Stimulated activated naive CD8-positive, alpha-beta T cell treated with anti-CD3 and anti-CD28 coated beads, Interleukin-15, Interleukin-2, amounts not matched to agents 100 ng/mL and 50 ng/mL, for 24 hours (primary cell): ENCODE measurements at regions not wholly inside any gene's neighbourhood (a gene's known extent, or its start where the extent isn't known, plus 50 kb on each side); places are given as distances from the start of the nearest gene placed in this dataset.

Source experiments
- H3K27ac Mint-ChIP-seq: one replicate; pipeline ENCODE4 v1.8.0; 2021; ENCODE audit warnings: mild to moderate bottlenecking, mixed read lengths
- H3K27me3 Mint-ChIP-seq: one replicate; pipeline ENCODE4 v1.8.0; 2021; ENCODE audit warnings: mixed read lengths
- H3K36me3 Mint-ChIP-seq: one replicate; pipeline ENCODE4 v1.8.0; 2021; ENCODE audit warnings: low read depth, mixed read lengths
- H3K4me1 Mint-ChIP-seq: one replicate; pipeline ENCODE4 v1.8.0; 2021; ENCODE audit warnings: low read depth, mixed read lengths
- H3K4me3 Mint-ChIP-seq: one replicate; pipeline ENCODE4 v1.8.0; 2021; ENCODE audit warnings: mild to moderate bottlenecking, mixed read lengths
- H3K9me3 Mint-ChIP-seq: one replicate; pipeline ENCODE4 v1.8.0; 2021; ENCODE audit warnings: mixed read lengths

DNA sequence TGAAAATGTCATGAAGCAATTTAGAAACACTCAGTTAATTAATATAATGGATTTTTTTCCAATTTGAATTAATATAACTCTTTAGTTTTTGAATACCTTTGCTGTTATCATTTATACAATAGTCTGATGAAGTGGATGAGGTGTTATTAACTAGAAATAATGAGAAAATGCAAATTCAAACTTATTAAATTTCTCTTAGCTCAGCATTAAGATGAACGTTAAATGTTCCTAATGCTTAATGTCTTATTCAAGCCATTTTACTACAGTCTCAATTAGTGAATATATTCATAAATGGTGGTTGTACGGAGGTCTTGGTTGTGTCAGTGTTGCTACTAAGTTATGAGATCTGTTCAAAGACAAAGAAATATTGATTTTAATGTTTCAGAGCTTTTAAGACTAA lies 186.3 kb downstream of the DTHD1 start:
- Mint-ChIP-seq H3K9me3 (no peaks in the 10 kb centered on the region), H3K27me3 (peaks cover 7% of the 10 kb centered on the region), H3K4me3 (no peak overlapping the region), H3K36me3 (no peaks in the 10 kb centered on the region), H3K4me1 (no peaks in the 10 kb centered on the region), H3K27ac (no peak overlapping the region)

DNA sequence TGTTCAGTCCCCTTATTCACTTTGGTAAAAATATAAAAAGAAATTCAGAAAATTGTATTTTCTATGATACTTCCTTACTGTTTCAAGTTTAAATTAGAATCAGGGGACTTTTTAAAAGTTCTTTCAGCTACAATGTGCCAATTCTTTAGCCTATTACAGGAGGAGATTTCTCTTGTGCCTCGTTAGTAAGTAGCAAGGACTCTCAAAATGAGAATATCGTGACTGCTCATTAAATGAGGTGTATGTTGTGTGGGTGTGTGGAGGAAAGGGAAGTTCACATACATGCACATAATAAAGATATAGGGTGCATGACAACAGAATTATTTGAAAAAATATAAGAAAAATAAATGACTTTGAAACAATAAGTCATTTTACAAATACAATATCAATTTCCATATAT lies 190.5 kb downstream of the DTHD1 start:
- H3K4me3 Mint-ChIP-seq, result no peak overlapping the region
- peaks cover 9% of the 10 kb centered on the region for H3K27me3 Mint-ChIP-seq
- no peaks in the 10 kb centered on the region for H3K9me3 Mint-ChIP-seq

DNA sequence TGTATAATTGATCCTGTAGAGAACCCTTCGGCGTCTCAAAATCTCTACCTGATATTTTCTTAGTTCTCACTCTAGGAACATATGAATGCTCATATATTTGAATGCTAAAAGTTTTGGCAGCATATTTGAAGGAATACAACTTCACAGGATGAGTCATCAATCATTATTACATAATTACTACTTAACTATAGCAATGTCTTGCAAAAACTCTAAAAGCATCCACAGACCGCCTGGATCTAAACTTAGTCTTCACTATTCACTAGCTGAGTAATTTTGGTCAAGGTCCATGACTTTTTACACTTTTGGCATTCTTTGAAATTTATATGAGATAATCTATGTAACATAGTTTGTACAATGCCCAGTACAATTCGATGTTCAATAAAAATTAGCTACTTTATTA lies 194.7 kb downstream of the DTHD1 start:
- Mint-ChIP-seq H3K4me1 (no peaks in the 10 kb centered on the region), H3K36me3 (no peaks in the 10 kb centered on the region), H3K9me3 (no peaks in the 10 kb centered on the region), H3K27me3 (peaks cover 15% of the 10 kb centered on the region), H3K4me3 (no peak overlapping the region), H3K27ac (no peak overlapping the region)

More for the DNA sequence above, 190.5 kb downstream of the DTHD1 start:
- Mint-ChIP-seq H3K27ac (no peak overlapping the region), H3K36me3 (no peaks in the 10 kb centered on the region), H3K4me1 (no peaks in the 10 kb centered on the region)

GRCh38 chr4:36477861-36478260 lies 196.4 kb downstream of the DTHD1 start:
- Mint-ChIP-seq H3K9me3 (no peaks in the 10 kb centered on the region), H3K27ac (no peak overlapping the region), H3K4me1 (no peaks in the 10 kb centered on the region), H3K36me3 (no peaks in the 10 kb centered on the region), H3K4me3 (no peak overlapping the region), H3K27me3 (peaks cover 19% of the 10 kb centered on the region)

GRCh38 chr4:36485885-36486284 lies 204.5 kb downstream of the DTHD1 start:
- no peak overlapping the region for H3K4me3 Mint-ChIP-seq
- no peaks in the 10 kb centered on the region for H3K36me3 Mint-ChIP-seq
- no peak overlapping the region for H3K27ac Mint-ChIP-seq
- no peaks in the 10 kb centered on the region for H3K4me1 Mint-ChIP-seq
- peaks cover 10% of the 10 kb centered on the region for H3K27me3 Mint-ChIP-seq
- H3K9me3 Mint-ChIP-seq, result no peaks in the 10 kb centered on the region

DNA sequence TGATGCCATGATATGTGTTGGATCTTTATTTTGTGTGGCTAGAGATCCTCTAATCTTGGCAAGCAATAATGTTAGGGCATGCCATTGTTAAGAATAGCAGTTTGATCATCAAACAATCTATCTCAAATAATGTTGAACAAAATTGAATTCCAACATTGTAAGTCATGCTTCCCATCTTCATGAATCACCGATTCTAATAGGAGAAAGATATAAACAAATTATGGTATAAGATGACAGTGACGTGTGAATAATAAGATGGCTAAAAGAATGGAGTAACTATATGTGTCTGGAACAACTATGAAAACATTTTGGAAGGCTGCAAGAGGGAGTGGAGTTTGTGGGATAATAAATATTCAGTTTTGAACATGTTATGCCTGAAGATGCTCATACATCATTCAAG lies 208.4 kb downstream of the DTHD1 start:
- H3K4me3 Mint-ChIP-seq, result no peak overlapping the region
- H3K4me1 Mint-ChIP-seq, result no peaks in the 10 kb centered on the region
- H3K27me3 Mint-ChIP-seq, result no peaks in the 10 kb centered on the region

GRCh38 chr4:36492041-36492440 lies 210.6 kb downstream of the DTHD1 start:
- Mint-ChIP-seq H3K27me3 (no peaks in the 10 kb centered on the region), H3K4me3 (no peak overlapping the region), H3K9me3 (peaks cover 4% of the 10 kb centered on the region), H3K36me3 (no peaks in the 10 kb centered on the region), H3K4me1 (no peaks in the 10 kb centered on the region), H3K27ac (no peak overlapping the region)

More for the DNA sequence above, 208.4 kb downstream of the DTHD1 start:
- Mint-ChIP-seq H3K9me3 (peaks cover 4% of the 10 kb centered on the region), H3K27ac (no peak overlapping the region), H3K36me3 (no peaks in the 10 kb centered on the region)

DNA sequence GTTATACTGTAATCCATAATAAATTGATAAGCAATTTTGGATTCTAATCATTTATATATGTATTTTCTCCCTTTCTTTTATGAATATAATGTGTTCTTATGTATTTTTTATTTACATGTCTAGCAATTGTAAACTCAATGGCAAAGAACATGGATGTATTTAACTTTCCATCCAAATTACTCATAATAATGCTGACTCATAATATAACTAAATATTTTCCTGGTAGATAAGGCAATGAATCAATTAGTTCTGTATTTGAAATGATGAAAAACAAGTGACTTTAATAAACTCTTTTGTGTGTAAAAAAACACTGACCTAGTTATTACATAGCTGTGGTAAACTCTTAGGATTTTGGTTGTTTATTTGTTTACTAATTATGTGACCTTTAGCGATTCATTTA lies 211.2 kb downstream of the DTHD1 start:
- Mint-ChIP-seq H3K4me1 (no peaks in the 10 kb centered on the region), H3K9me3 (peaks cover 4% of the 10 kb centered on the region), H3K27me3 (no peaks in the 10 kb centered on the region), H3K4me3 (no peak overlapping the region), H3K36me3 (no peaks in the 10 kb centered on the region), H3K27ac (no peak overlapping the region)

- Mint-ChIP-seq H3K27me3 (no peaks in the 10 kb centered on the region), H3K4me1 (no peaks in the 10 kb centered on the region), H3K9me3 (peaks cover 4% of the 10 kb centered on the region), H3K36me3 (no peaks in the 10 kb centered on the region), H3K4me3 (no peak overlapping the region), H3K27ac (no peak overlapping the region)
Measured at GRCh38 chr4:36493251-36493650, 211.8 kb downstream of the DTHD1 start.

DNA sequence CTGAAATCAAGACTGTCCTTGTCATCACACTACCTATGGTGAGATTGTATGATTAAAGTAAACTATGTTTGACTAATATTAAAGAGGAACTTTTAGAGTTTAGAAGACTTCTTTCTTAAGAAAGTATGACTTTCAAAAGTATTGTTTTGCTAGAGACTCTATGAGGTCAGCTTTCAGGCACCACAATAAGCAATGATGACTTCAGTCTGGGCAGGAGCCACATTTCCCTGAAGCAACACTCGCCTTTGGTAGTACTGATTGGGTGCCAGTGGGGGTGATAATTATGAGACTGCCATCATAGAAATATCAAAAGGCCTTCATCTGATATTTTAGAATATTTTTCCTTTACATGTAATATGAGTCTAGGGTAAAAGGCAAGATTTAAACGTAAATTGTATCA lies 212.6 kb downstream of the DTHD1 start:
- Mint-ChIP-seq H3K4me3 (no peak overlapping the region), H3K4me1 (no peaks in the 10 kb centered on the region), H3K9me3 (peaks cover 4% of the 10 kb centered on the region), H3K36me3 (no peaks in the 10 kb centered on the region), H3K27me3 (no peaks in the 10 kb centered on the region), H3K27ac (no peak overlapping the region)

- Mint-ChIP-seq H3K27ac (no peak overlapping the region), H3K4me1 (no peaks in the 10 kb centered on the region), H3K36me3 (no peaks in the 10 kb centered on the region), H3K4me3 (no peak overlapping the region), H3K9me3 (peaks cover 4% of the 10 kb centered on the region), H3K27me3 (no peaks in the 10 kb centered on the region)
Measured at GRCh38 chr4:36494747-36495146, 213.3 kb downstream of the DTHD1 start.

GRCh38 chr4:36502350-36502749 lies 220.9 kb downstream of the DTHD1 start:
- Mint-ChIP-seq H3K9me3 (peaks cover 4% of the 10 kb centered on the region), H3K36me3 (no peaks in the 10 kb centered on the region), H3K27me3 (peaks cover 12% of the 10 kb centered on the region), H3K4me1 (no peaks in the 10 kb centered on the region), H3K4me3 (no peak overlapping the region), H3K27ac (no peak overlapping the region)

- Mint-ChIP-seq H3K9me3 (no peaks in the 10 kb centered on the region), H3K4me3 (no peak overlapping the region), H3K27me3 (peaks cover 18% of the 10 kb centered on the region), H3K4me1 (no peaks in the 10 kb centered on the region), H3K36me3 (no peaks in the 10 kb centered on the region), H3K27ac (no peak overlapping the region)
Measured at GRCh38 chr4:36508394-36508793, 227.0 kb downstream of the DTHD1 start.

DNA sequence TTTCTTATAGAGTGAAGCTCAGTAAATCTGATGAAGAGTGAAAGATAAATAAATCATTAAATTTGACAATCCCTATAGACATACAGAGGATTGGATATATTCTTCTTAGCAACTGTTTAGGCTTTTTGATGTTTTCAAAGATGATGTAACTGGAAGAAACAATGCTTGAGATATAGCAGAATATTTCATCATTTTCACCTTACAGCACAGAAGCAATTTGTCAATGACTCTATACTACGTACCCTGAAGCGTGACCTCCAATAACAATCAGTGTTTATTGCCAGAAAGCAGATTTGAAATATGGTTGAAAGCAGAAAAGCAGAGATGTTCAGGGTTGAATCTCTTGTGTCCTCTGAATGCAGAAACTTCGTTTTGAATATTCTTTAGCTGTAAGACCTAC lies 228.4 kb downstream of the DTHD1 start:
- Mint-ChIP-seq H3K27me3 (peaks cover 12% of the 10 kb centered on the region), H3K4me3 (no peak overlapping the region), H3K27ac (no peak overlapping the region), H3K4me1 (no peaks in the 10 kb centered on the region), H3K36me3 (no peaks in the 10 kb centered on the region), H3K9me3 (no peaks in the 10 kb centered on the region)

DNA sequence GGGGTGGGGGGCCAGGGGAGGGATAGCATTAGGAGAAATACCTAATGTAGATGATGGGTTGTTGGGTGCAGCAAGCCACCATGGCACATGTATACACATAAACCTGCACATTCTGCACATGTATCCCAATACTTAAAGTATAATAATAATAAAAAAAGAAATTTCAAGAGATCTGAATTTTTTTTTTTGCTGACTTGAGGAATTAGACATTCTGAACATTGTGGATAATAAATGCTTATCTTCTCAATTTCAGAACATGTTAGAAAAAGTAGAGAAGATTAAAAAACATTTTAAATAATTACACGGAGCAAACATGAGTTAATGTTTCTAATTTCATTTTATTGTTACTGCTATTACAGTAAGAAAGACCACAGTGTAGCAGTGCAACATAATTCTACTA lies 230.4 kb downstream of the DTHD1 start:
- no peaks in the 10 kb centered on the region for H3K4me1 Mint-ChIP-seq
- no peaks in the 10 kb centered on the region for H3K36me3 Mint-ChIP-seq
- H3K9me3 Mint-ChIP-seq, result no peaks in the 10 kb centered on the region

DNA sequence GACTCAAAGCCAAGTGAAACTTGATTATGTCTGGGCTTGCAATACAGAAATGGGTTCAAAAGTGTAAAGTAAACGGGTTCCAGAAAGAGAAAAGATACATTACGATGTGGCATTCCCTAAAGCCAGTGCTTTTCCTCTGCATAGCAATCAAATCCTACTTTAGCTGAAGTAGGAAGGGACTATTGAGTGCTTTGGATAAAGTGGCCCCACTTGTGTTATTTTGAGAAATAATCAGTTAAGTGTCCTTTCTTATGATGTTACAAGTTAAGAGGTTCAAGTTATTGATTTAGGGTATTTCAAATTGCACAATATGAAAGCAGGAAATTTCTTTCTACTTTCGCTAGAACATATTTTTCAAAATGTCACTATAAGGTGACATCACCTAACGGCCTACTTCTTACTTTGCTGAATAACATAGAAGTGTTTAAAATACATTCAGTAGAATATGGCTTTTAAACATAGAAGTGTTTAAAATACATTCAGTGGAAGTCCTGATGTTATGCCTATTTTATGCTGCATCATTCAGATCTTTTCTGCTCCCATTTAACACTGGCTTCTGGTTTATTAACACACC lies 235.2 kb downstream of the DTHD1 start:
- Mint-ChIP-seq H3K36me3 (no peaks in the 10 kb centered on the region), H3K4me3 (no peak overlapping the region), H3K9me3 (peaks cover 4% of the 10 kb centered on the region), H3K4me1 (no peaks in the 10 kb centered on the region), H3K27ac (no peak overlapping the region), H3K27me3 (peaks cover 4% of the 10 kb centered on the region)

More for the DNA sequence above, 230.4 kb downstream of the DTHD1 start:
- Mint-ChIP-seq H3K4me3 (no peak overlapping the region), H3K27me3 (peaks cover 6% of the 10 kb centered on the region), H3K27ac (no peak overlapping the region)
